ENCODE measurements at regions not wholly inside any gene's neighbourhood (a gene's known extent, or its start where the extent isn't known, plus 50 kb on each side); places are given as distances from the start of the nearest gene placed in this dataset.

- TF ChIP-seq JUND (IDR thresholded peaks at IDR 0.05; ENCODE audit: low read depth), result no peak
- DNase-seq (ENCODE audit: low read depth in 1 of 2, low spot score in 1 of 2), result no peak
- in situ Hi-C loops (cut with HindIII; ENCODE audit: low pct_unique_long_range_greater_than_20kb, low sequenced_read_pairs), result no loop called here
Observed at GRCh38 chr4:125994024-125994423, 679.3 kb downstream of the FAT4 start.

- DNase-seq (ENCODE audit: low read depth in 1 of 2, low spot score in 1 of 2), result no peak
- TF ChIP-seq JUND (IDR thresholded peaks at IDR 0.05; ENCODE audit: low read depth), result no peak
- in situ Hi-C loops (cut with HindIII; ENCODE audit: low pct_unique_long_range_greater_than_20kb, low sequenced_read_pairs), result no loop called here
Observed at GRCh38 chr4:125994430-125994829, 679.7 kb downstream of the FAT4 start.

GRCh38 chr4:126004941-126005340, 690.2 kb downstream of the FAT4 start:
- no peak for TF ChIP-seq JUND (IDR thresholded peaks at IDR 0.05; ENCODE audit: low read depth)
- no peak for DNase-seq (ENCODE audit: low read depth in 1 of 2, low spot score in 1 of 2)
- in situ Hi-C loops (cut with HindIII; ENCODE audit: low pct_unique_long_range_greater_than_20kb, low sequenced_read_pairs), result no loop called here

- TF ChIP-seq JUND (IDR thresholded peaks at IDR 0.05; ENCODE audit: low read depth), result no peak
- DNase-seq (ENCODE audit: low read depth in 1 of 2, low spot score in 1 of 2), result no peak
- in situ Hi-C loops (cut with HindIII; ENCODE audit: low pct_unique_long_range_greater_than_20kb, low sequenced_read_pairs), result no loop called here
Observed at GRCh38 chr4:126007142-126007541, 692.4 kb downstream of the FAT4 start.

GRCh38 chr4:126012691-126013290, 698.0 kb downstream of the FAT4 start:
- in situ Hi-C loops (cut with HindIII; ENCODE audit: low pct_unique_long_range_greater_than_20kb, low sequenced_read_pairs), result no loop called here
- DNase-seq (ENCODE audit: low read depth in 1 of 2, low spot score in 1 of 2), result no peak
- TF ChIP-seq JUND (IDR thresholded peaks at IDR 0.05; ENCODE audit: low read depth), result no peak

- DNase-seq (ENCODE audit: low read depth in 1 of 2, low spot score in 1 of 2), result peak in 1 of 2 experiments; percentile 33
- in situ Hi-C loops (cut with HindIII; ENCODE audit: low pct_unique_long_range_greater_than_20kb, low sequenced_read_pairs), result no loop called here
Observed at GRCh38 chr4:126018274-126018673, 703.5 kb downstream of the FAT4 start.

GRCh38 chr4:126023896-126024295, 709.1 kb downstream of the FAT4 start:
- TF ChIP-seq JUND (IDR thresholded peaks at IDR 0.05; ENCODE audit: low read depth), result no peak
- in situ Hi-C loops (cut with HindIII; ENCODE audit: low pct_unique_long_range_greater_than_20kb, low sequenced_read_pairs), result no loop called here
- no peak for DNase-seq (ENCODE audit: low read depth in 1 of 2, low spot score in 1 of 2)

More at GRCh38 chr4:126018274-126018673, 703.5 kb downstream of the FAT4 start:
- TF ChIP-seq JUND (IDR thresholded peaks at IDR 0.05; ENCODE audit: low read depth), result no peak

- DNase-seq (ENCODE audit: low read depth in 1 of 2, low spot score in 1 of 2), result no peak
- in situ Hi-C loops (cut with HindIII; ENCODE audit: low pct_unique_long_range_greater_than_20kb, low sequenced_read_pairs), result no loop called here
Observed at GRCh38 chr4:126027601-126028000, 712.8 kb downstream of the FAT4 start.

GRCh38 chr4:126028876-126029275, 714.1 kb downstream of the FAT4 start:
- no peak for TF ChIP-seq JUND (IDR thresholded peaks at IDR 0.05; ENCODE audit: low read depth)
- DNase-seq (ENCODE audit: low read depth in 1 of 2, low spot score in 1 of 2), result no peak
- in situ Hi-C loops (cut with HindIII; ENCODE audit: low pct_unique_long_range_greater_than_20kb, low sequenced_read_pairs), result no loop called here

More at GRCh38 chr4:126027601-126028000, 712.8 kb downstream of the FAT4 start:
- TF ChIP-seq JUND (IDR thresholded peaks at IDR 0.05; ENCODE audit: low read depth), result no peak

GRCh38 chr4:126037231-126037630, 722.5 kb downstream of the FAT4 start:
- in situ Hi-C loops (cut with HindIII; ENCODE audit: low pct_unique_long_range_greater_than_20kb, low sequenced_read_pairs), result no loop called here
- no peak for TF ChIP-seq JUND (IDR thresholded peaks at IDR 0.05; ENCODE audit: low read depth)
- no peak for DNase-seq (ENCODE audit: low read depth in 1 of 2, low spot score in 1 of 2)

- TF ChIP-seq JUND (IDR thresholded peaks at IDR 0.05; ENCODE audit: low read depth), result no peak
- in situ Hi-C loops (cut with HindIII; ENCODE audit: low pct_unique_long_range_greater_than_20kb, low sequenced_read_pairs), result no loop called here
- no peak for DNase-seq (ENCODE audit: low read depth in 1 of 2, low spot score in 1 of 2)
Observed at GRCh38 chr4:126038502-126039144, 723.9 kb downstream of the FAT4 start.

- no peak for DNase-seq (ENCODE audit: low read depth in 1 of 2, low spot score in 1 of 2)
- no peak for TF ChIP-seq JUND (IDR thresholded peaks at IDR 0.05; ENCODE audit: low read depth)
- in situ Hi-C loops (cut with HindIII; ENCODE audit: low pct_unique_long_range_greater_than_20kb, low sequenced_read_pairs), result no loop called here
Observed at GRCh38 chr4:126046081-126046614, 731.4 kb downstream of the FAT4 start.

GRCh38 chr4:126047114-126047513, 732.4 kb downstream of the FAT4 start:
- no peak for TF ChIP-seq JUND (IDR thresholded peaks at IDR 0.05; ENCODE audit: low read depth)
- in situ Hi-C loops (cut with HindIII; ENCODE audit: low pct_unique_long_range_greater_than_20kb, low sequenced_read_pairs), result no loop called here
- no peak for DNase-seq (ENCODE audit: low read depth in 1 of 2, low spot score in 1 of 2)
